ENCODE measurements at regions not wholly inside any gene's neighbourhood (a gene's known extent, or its start where the extent isn't known, plus 50 kb on each side); places are given as distances from the start of the nearest gene placed in this dataset.
"Not testable (repeated sequence)": the region's sequence is repeated elsewhere in the genome, so short reads cannot be mapped to it uniquely, and the experiment has no call there.

GRCh38 chr6:6950373-6951145, 157.2 kb upstream of the RREB1 start:
- no peak overlapping the region for H3K27ac ChIP-seq
- no peaks in the 10 kb centered on the region for H3K4me1 ChIP-seq
- TF ChIP-seq CTCF (IDR thresholded peaks at IDR 0.05) (no peak), POLR2A (IDR thresholded peaks at IDR 0.05) (no peak)
- DNase-seq, result no peak
- intact Hi-C loops (cut with DNase I), result no loop called here
- H3K27me3 ChIP-seq, result no peaks in the 10 kb centered on the region
- ATAC-seq, result no peak
- no peaks in the 10 kb centered on the region for H3K9me3 ChIP-seq
- WGBS, 2 donors, result 59 to 71% methylated on average over 3 of the region's 3 CpGs
- H3K36me3 ChIP-seq (replicated peaks in 1 of 2; ENCODE audit: insufficient read depth in 1 of 2, low read depth in 2 of 2), result no peaks in the 10 kb centered on the region
- H3K4me3 ChIP-seq, result no peak overlapping the region

- Histone ChIP-seq H3K9me3 (no peaks in the 10 kb centered on the region), H3K36me3 (replicated peaks in 1 of 2; ENCODE audit: insufficient read depth in 1 of 2, low read depth in 2 of 2) (no peaks in the 10 kb centered on the region), H3K27ac (no peak overlapping the region), H3K4me3 (no peak overlapping the region), H3K27me3 (no peaks in the 10 kb centered on the region), H3K4me1 (no peaks in the 10 kb centered on the region)
- TF ChIP-seq CTCF (IDR thresholded peaks at IDR 0.05), result no peak
- 87 to 96% methylated on average over 3 of the region's 3 CpGs for WGBS, 2 donors
- no peak for ATAC-seq
- DNase-seq, result no peak
- intact Hi-C loops (cut with DNase I), result no loop called here
These were observed 156.4 kb upstream of the RREB1 start for GRCh38 chr6:6951355-6951754.

GRCh38 chr6:6952484-6952883, 155.3 kb upstream of the RREB1 start:
- TF ChIP-seq POLR2A (IDR thresholded peaks at IDR 0.05) (no peak), CTCF (IDR thresholded peaks at IDR 0.05) (no peak)

GRCh38 chr6:6952927-6953326, 154.8 kb upstream of the RREB1 start:
- H3K36me3 ChIP-seq (replicated peaks in 1 of 2; ENCODE audit: insufficient read depth in 1 of 2, low read depth in 2 of 2); ATAC-seq; H3K27ac ChIP-seq; H3K9me3 ChIP-seq; intact Hi-C loops (cut with DNase I); H3K4me3 ChIP-seq; DNase-seq; H3K27me3 ChIP-seq; H3K4me1 ChIP-seq: not testable (repeated sequence)
- 86 to 89% methylated on average over 6 of the region's 6 CpGs for WGBS, 2 donors

More at GRCh38 chr6:6952484-6952883, 155.3 kb upstream of the RREB1 start:
- intact Hi-C loops (cut with DNase I), result no loop called here
- Histone ChIP-seq H3K4me3 (no peak overlapping the region), H3K9me3 (no peaks in the 10 kb centered on the region), H3K27me3 (no peaks in the 10 kb centered on the region), H3K4me1 (no peaks in the 10 kb centered on the region), H3K27ac (no peak overlapping the region), H3K36me3 (replicated peaks in 1 of 2; ENCODE audit: insufficient read depth in 1 of 2, low read depth in 2 of 2) (no peaks in the 10 kb centered on the region)
- no peak for ATAC-seq
- no peak for DNase-seq
- 89 to 94% methylated on average over 2 to 20 of the region's 33 CpGs for WGBS, 2 donors

- ATAC-seq (no peak), DNase-seq (no peak)
- H3K4me3 ChIP-seq, result no peak overlapping the region
- no peaks in the 10 kb centered on the region for H3K27me3 ChIP-seq
- no peaks in the 10 kb centered on the region for H3K36me3 ChIP-seq (replicated peaks in 1 of 2; ENCODE audit: insufficient read depth in 1 of 2, low read depth in 2 of 2)
- H3K9me3 ChIP-seq, result no peaks in the 10 kb centered on the region
- 63 to 74% methylated on average over 5 of the region's 5 CpGs for WGBS, 2 donors
- intact Hi-C loops (cut with DNase I), result no loop called here
- no peak for TF ChIP-seq CTCF (IDR thresholded peaks at IDR 0.05)
- no peak for TF ChIP-seq POLR2A (IDR thresholded peaks at IDR 0.05)
- no peak overlapping the region for H3K27ac ChIP-seq
- H3K4me1 ChIP-seq, result no peaks in the 10 kb centered on the region
These were observed 147.1 kb upstream of the RREB1 start for GRCh38 chr6:6960571-6961251.

Data from body of pancreas (tissue), 4 donors.